HEK293 (cell line): ENCODE measurements at regions not wholly inside any gene's neighbourhood (a gene's known extent, or its start where the extent isn't known, plus 50 kb on each side); places are given as distances from the start of the nearest gene placed in this dataset.

Experiments used
- MZF1 ChIP-seq: fragments of 450-650 bp; formaldehyde crosslinking; IDR thresholded peaks from 2 replicates; pipeline ENCODE4 v1.5.1; 2017; ENCODE audit warnings: missing biosample characterization, missing genetic modification characterization, borderline replicate concordance
- ZEB2 ChIP-seq: fragments of 450-650 bp; formaldehyde crosslinking; IDR thresholded peaks from 2 replicates; pipeline ENCODE4 v1.5.1; 2016; ENCODE audit warnings: missing biosample characterization, missing genetic modification characterization
- ZNF146 ChIP-seq: fragments of 450-650 bp; formaldehyde crosslinking; IDR thresholded peaks from 2 replicates; pipeline ENCODE4 v1.5.1; 2016; ENCODE audit warnings: missing biosample characterization, missing genetic modification characterization
- ZNF184 ChIP-seq: fragments of 450-650 bp; IDR thresholded peaks from 2 replicates; pipeline ENCODE4 v1.5.1; 2018; ENCODE audit warnings: missing biosample characterization, mild to moderate bottlenecking, missing genetic modification characterization
- ZNF211 ChIP-seq: fragments of 450-650 bp; formaldehyde crosslinking; IDR thresholded peaks from 2 replicates; pipeline ENCODE4 v1.5.1; 2016; ENCODE audit warnings: low read depth, missing biosample characterization, missing genetic modification characterization
- ZNF501 ChIP-seq: fragments of 450-650 bp; formaldehyde crosslinking; IDR thresholded peaks from 2 replicates; pipeline ENCODE4 v1.5.1; 2016; ENCODE audit warnings: missing biosample characterization, missing genetic modification characterization
- ZNF629 ChIP-seq: fragments of 450-650 bp; formaldehyde crosslinking; IDR thresholded peaks from 2 replicates; pipeline ENCODE4 v1.5.1; 2017; ENCODE audit warnings: missing biosample characterization, missing genetic modification characterization
- ZNF768 ChIP-seq: fragments of 450-650 bp; formaldehyde crosslinking; IDR thresholded peaks from 2 replicates; pipeline ENCODE4 v1.5.1; 2018; ENCODE audit warnings: missing biosample characterization, mild to moderate bottlenecking, missing genetic modification characterization
- ZSCAN16 ChIP-seq: fragments of 450-650 bp; formaldehyde crosslinking; IDR thresholded peaks from 2 replicates; pipeline ENCODE4 v1.5.1; 2016; ENCODE audit warnings: missing biosample characterization, missing genetic modification characterization
- ZXDB ChIP-seq: fragments of 450-650 bp; formaldehyde crosslinking; IDR thresholded peaks from 2 replicates; pipeline ENCODE4 v1.5.1; 2016; ENCODE audit warnings: missing biosample characterization, missing genetic modification characterization
- TF ChIP-seq, protein P1 (sequence below): fragments of 450-650 bp; formaldehyde crosslinking; IDR thresholded peaks from 2 replicates; pipeline ENCODE4 v1.5.1; 2016; ENCODE audit warnings: missing biosample characterization, missing genetic modification characterization
- TF ChIP-seq, protein P2 (sequence below): fragments of 450-650 bp; formaldehyde crosslinking; IDR thresholded peaks from 2 replicates; pipeline ENCODE4 v1.5.1; 2016; ENCODE audit warnings: missing biosample characterization, missing genetic modification characterization
- TF ChIP-seq, protein P3 (sequence below): fragments of 450-650 bp; formaldehyde crosslinking; IDR thresholded peaks from 2 replicates; pipeline ENCODE4 v1.5.1; 2016; ENCODE audit warnings: missing biosample characterization, missing genetic modification characterization

DNA sequence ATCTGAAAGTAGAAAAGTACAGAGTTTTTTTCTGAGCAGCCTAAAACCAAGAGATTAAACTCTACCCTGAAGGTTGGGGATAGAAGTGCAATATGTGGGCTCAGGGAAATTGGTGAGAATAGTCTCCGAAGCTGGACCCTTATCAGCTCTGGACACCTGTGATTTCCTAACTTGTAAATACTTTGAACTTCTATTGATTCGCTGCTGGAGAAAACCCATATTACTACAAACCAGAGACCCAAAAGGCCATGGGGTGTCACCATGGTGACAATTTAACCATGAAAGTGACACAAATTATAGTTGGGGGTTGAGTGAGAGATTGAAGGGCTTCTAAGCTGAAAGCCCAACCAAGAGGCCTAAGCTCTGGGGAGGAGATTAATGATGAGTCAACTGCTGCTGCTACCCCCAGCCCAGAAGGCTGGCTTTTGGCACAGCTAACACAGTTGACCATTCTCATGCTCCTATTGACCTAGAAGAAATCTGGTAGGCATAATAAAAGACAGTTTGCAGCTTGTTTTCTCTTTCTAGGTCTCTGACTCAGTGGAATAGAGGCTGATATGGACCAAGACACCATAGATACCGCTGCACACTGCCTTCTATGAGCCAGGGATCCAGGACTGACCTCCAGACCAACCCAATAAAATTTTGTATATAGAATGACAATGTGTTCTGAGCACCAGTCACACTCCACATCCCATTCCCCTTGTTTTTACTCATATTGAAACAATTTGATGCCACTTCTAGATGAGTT lies 131.9 kb upstream of the FNDC3A start:
- TF ChIP-seq ZNF146: no peak
- TF ChIP-seq, protein P1, sequence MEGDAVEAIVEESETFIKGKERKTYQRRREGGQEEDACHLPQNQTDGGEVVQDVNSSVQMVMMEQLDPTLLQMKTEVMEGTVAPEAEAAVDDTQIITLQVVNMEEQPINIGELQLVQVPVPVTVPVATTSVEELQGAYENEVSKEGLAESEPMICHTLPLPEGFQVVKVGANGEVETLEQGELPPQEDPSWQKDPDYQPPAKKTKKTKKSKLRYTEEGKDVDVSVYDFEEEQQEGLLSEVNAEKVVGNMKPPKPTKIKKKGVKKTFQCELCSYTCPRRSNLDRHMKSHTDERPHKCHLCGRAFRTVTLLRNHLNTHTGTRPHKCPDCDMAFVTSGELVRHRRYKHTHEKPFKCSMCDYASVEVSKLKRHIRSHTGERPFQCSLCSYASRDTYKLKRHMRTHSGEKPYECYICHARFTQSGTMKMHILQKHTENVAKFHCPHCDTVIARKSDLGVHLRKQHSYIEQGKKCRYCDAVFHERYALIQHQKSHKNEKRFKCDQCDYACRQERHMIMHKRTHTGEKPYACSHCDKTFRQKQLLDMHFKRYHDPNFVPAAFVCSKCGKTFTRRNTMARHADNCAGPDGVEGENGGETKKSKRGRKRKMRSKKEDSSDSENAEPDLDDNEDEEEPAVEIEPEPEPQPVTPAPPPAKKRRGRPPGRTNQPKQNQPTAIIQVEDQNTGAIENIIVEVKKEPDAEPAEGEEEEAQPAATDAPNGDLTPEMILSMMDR: no peak
- no peak for TF ChIP-seq MZF1
- TF ChIP-seq ZSCAN16 (tag by site-specific recombination): no peak
- TF ChIP-seq ZNF768 (tag by site-specific recombination): no peak
- TF ChIP-seq ZNF184 (tag by site-specific recombination): no peak
- no peak for TF ChIP-seq ZNF629 (tag by site-specific recombination)
- TF ChIP-seq ZXDB: no peak
- TF ChIP-seq, protein P2, sequence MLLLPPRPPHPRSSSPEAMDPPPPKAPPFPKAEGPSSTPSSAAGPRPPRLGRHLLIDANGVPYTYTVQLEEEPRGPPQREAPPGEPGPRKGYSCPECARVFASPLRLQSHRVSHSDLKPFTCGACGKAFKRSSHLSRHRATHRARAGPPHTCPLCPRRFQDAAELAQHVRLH (tag by site-specific recombination): no peak
- no peak for TF ChIP-seq ZNF211
- no peak for TF ChIP-seq ZEB2 (tag by site-specific recombination)
- TF ChIP-seq ZNF501 (tag by site-specific recombination): no peak
- TF ChIP-seq, protein P3, sequence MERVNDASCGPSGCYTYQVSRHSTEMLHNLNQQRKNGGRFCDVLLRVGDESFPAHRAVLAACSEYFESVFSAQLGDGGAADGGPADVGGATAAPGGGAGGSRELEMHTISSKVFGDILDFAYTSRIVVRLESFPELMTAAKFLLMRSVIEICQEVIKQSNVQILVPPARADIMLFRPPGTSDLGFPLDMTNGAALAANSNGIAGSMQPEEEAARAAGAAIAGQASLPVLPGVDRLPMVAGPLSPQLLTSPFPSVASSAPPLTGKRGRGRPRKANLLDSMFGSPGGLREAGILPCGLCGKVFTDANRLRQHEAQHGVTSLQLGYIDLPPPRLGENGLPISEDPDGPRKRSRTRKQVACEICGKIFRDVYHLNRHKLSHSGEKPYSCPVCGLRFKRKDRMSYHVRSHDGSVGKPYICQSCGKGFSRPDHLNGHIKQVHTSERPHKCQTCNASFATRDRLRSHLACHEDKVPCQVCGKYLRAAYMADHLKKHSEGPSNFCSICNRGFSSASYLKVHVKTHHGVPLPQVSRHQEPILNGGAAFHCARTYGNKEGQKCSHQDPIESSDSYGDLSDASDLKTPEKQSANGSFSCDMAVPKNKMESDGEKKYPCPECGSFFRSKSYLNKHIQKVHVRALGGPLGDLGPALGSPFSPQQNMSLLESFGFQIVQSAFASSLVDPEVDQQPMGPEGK (tag by site-specific recombination): no peak
